GM19463 (cell line): ENCODE measurements at regions not wholly inside any gene's neighbourhood (a gene's known extent, or its start where the extent isn't known, plus 50 kb on each side); places are given as distances from the start of the nearest gene placed in this dataset.

Source experiments
- ATAC-seq: cut with Tn5 transposase; IDR thresholded peaks from one replicate; pipeline ENCODE4 v1.9.1; 2021; ENCODE audit warnings: mild to moderate bottlenecking, moderate library complexity; ENCODE audit not compliant: unreplicated experiment

GRCh38 chr3:151935446-151935845, 62.0 kb downstream of the SUCNR1 start:
- ATAC-seq: no peak

GRCh38 chr3:151940481-151940880, 67.0 kb downstream of the SUCNR1 start:
- ATAC-seq: no peak

GRCh38 chr3:151943539-151943938, 70.1 kb downstream of the SUCNR1 start:
- ATAC-seq: no peak

- no peak for ATAC-seq
These were observed 70.9 kb downstream of the SUCNR1 start for GRCh38 chr3:151944356-151944755.

- ATAC-seq: no peak
These were observed 73.2 kb downstream of the SUCNR1 start for GRCh38 chr3:151946606-151947005.

GRCh38 chr3:151949706-151950105, 76.3 kb downstream of the SUCNR1 start:
- no peak for ATAC-seq

- no peak for ATAC-seq
These were observed 81.9 kb downstream of the SUCNR1 start for GRCh38 chr3:151955356-151955755.

- no peak for ATAC-seq
These were observed 87.6 kb downstream of the SUCNR1 start for GRCh38 chr3:151960961-151961580.

- no peak for ATAC-seq
These were observed 88.9 kb downstream of the SUCNR1 start for GRCh38 chr3:151962352-151962751.

- ATAC-seq: no peak
These were observed 89.5 kb downstream of the SUCNR1 start for GRCh38 chr3:151962912-151963311.

GRCh38 chr3:151964743-151965142, 91.3 kb downstream of the SUCNR1 start:
- no peak for ATAC-seq

GRCh38 chr3:151969026-151969642, 95.7 kb downstream of the SUCNR1 start:
- no peak for ATAC-seq

- ATAC-seq: no peak
These were observed 98.6 kb downstream of the SUCNR1 start for GRCh38 chr3:151971814-151972579.

GRCh38 chr3:151974067-151974466, 100.6 kb downstream of the SUCNR1 start:
- no peak for ATAC-seq

GRCh38 chr3:151976211-151977050, 103.0 kb downstream of the SUCNR1 start:
- ATAC-seq: no peak

- ATAC-seq: no peak
These were observed 106.5 kb downstream of the SUCNR1 start for GRCh38 chr3:151979906-151980305.

- ATAC-seq: no peak
These were observed 110.1 kb downstream of the SUCNR1 start for GRCh38 chr3:151983538-151983937.

- ATAC-seq: no peak
These were observed 112.5 kb downstream of the SUCNR1 start for GRCh38 chr3:151985787-151986430.

GRCh38 chr3:151987893-151988292, 114.5 kb downstream of the SUCNR1 start:
- no peak for ATAC-seq

- no peak for ATAC-seq
These were observed 116.2 kb downstream of the SUCNR1 start for GRCh38 chr3:151989621-151990020.
